ENCODE measurements at regions not wholly inside any gene's neighbourhood (a gene's known extent, or its start where the extent isn't known, plus 50 kb on each side); places are given as distances from the start of the nearest gene placed in this dataset.

DNA sequence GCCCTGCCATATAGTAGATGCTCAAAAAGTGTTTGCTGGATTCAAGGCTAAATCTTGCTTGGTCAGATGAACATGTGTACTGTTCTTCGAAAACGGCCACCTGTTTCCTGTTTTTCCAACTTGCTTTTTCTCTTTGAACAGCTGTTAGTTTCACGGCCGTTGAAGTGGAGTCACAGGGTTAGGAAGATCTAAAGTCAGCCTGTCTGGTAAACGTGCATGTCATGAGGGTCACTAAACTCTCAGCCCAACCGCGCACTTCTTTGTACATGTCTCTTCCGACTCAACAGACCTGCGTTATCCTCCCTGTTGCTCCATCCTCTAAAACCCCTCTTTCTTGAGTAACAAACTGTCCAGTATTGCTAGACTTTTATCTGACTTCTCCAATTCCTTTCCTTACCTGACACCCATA is 93.2 kb upstream of the MAN1A1 start:
- TF ChIP-seq SIN3A (IDR thresholded peaks at IDR 0.05; ENCODE audit: borderline replicate concordance in 2 of 2, control insufficient read depth in 1 of 2, low read depth in 2 of 2, low read length in 2 of 2) (no peak), FOXJ3 (CRISPR knock-in tag; IDR thresholded peaks at IDR 0.05) (no peak)
- TF ChIP-seq, protein P1, sequence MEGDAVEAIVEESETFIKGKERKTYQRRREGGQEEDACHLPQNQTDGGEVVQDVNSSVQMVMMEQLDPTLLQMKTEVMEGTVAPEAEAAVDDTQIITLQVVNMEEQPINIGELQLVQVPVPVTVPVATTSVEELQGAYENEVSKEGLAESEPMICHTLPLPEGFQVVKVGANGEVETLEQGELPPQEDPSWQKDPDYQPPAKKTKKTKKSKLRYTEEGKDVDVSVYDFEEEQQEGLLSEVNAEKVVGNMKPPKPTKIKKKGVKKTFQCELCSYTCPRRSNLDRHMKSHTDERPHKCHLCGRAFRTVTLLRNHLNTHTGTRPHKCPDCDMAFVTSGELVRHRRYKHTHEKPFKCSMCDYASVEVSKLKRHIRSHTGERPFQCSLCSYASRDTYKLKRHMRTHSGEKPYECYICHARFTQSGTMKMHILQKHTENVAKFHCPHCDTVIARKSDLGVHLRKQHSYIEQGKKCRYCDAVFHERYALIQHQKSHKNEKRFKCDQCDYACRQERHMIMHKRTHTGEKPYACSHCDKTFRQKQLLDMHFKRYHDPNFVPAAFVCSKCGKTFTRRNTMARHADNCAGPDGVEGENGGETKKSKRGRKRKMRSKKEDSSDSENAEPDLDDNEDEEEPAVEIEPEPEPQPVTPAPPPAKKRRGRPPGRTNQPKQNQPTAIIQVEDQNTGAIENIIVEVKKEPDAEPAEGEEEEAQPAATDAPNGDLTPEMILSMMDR (IDR thresholded peaks at IDR 0.05 in 2 of 3, conservative IDR thresholded peaks at IDR 0.05 in 1 of 3; ENCODE audit: insufficient read depth in 2 of 3, low read depth in 1 of 3, low read length in 3 of 3), result no peak
- TF ChIP-seq, protein P2, sequence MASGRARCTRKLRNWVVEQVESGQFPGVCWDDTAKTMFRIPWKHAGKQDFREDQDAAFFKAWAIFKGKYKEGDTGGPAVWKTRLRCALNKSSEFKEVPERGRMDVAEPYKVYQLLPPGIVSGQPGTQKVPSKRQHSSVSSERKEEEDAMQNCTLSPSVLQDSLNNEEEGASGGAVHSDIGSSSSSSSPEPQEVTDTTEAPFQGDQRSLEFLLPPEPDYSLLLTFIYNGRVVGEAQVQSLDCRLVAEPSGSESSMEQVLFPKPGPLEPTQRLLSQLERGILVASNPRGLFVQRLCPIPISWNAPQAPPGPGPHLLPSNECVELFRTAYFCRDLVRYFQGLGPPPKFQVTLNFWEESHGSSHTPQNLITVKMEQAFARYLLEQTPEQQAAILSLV (tag; IDR thresholded peaks at IDR 0.05), result no peak
